Tibial artery (tissue), 4 donors: ENCODE measurements at regions not wholly inside any gene's neighbourhood (a gene's known extent, or its start where the extent isn't known, plus 50 kb on each side); places are given as distances from the start of the nearest gene placed in this dataset.

Source experiments
- DNase-seq, 2 donors: peaks; one replicate each; pipeline ENCODE4 v3.0.0-alpha.2; 2019
- H3K27ac ChIP-seq, 2 donors: fragments of 200-600 bp; sonication (generic) in 1 of 2; 1 replicate in 1 of 2; 2 replicates in 1 of 2; pipeline ENCODE4 v1.5.1; 2018 to 2019; ENCODE audit warnings: mild to moderate bottlenecking in 1 of 2
- H3K27me3 ChIP-seq, 2 donors: fragments of 200-600 bp; sonication (generic) in 1 of 2; one replicate each; pipeline versions ENCODE4 v1.5.1 to v1.6.0; 2016 to 2019
- H3K36me3 ChIP-seq, 3 donors: fragments of 200-600 bp; sonication (generic) in 2 of 3; one replicate each; pipeline ENCODE4 v1.5.1; 2016 to 2019; ENCODE audit warnings: mild to moderate bottlenecking in 2 of 3
- H3K4me1 ChIP-seq, 4 donors: fragments of 200-600 bp; sonication (generic) in 2 of 4; 1 replicate in 3 of 4; 2 replicates in 1 of 4; pipeline ENCODE4 v1.5.1; 2016 to 2019
- H3K4me3 ChIP-seq, 2 donors: fragments of 200-600 bp; sonication (generic) in 1 of 2; 1 replicate in 1 of 2; 2 replicates in 1 of 2; pipeline ENCODE4 v1.5.1; 2018 to 2019; ENCODE audit warnings: mild to moderate bottlenecking in 2 of 2
- H3K9me3 ChIP-seq, 3 donors: fragments of 200-600 bp; sonication (generic) in 1 of 3; one replicate each; pipeline ENCODE4 v1.5.1; 2016 to 2019
- intact Hi-C: fragments of 100-400 bp; cut with DNase I; formaldehyde crosslinking; loops from one replicate; pipeline ENCODE4 v1.15.0; 2023; ENCODE audit warnings: low total_unique reads
- TF ChIP-seq, protein P1 (sequence below), 2 experiments: fragments of 200-600 bp in 1 of 2; fragments of 450-650 bp in 1 of 2; IDR thresholded peaks; one replicate each; pipeline ENCODE4 v1.5.1; 2017 to 2019; ENCODE audit warnings: antibody characterized with exemption in 2 of 2, mild to moderate bottlenecking in 1 of 2, moderate library complexity in 1 of 2

DNA sequence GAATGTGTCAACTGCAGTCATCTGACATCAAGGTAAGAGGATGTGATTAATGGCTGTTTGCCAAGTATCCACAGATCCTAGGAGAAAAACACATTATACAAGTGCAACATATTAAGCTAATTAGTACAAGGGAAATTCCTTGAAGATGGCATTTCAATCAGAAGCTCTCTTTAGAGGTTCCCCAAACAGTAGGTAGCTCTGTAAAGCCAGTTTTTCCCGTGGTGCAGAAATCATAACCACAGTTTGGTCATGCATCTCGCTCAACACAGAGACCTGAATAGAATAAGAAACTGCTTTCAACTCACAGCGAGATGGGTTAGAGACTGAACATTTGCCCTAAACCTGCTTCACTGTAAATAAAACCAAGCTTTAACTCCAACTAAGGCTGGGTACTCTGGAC, 230.5 kb upstream of the CAMK1G start:
- TF ChIP-seq, protein P1, sequence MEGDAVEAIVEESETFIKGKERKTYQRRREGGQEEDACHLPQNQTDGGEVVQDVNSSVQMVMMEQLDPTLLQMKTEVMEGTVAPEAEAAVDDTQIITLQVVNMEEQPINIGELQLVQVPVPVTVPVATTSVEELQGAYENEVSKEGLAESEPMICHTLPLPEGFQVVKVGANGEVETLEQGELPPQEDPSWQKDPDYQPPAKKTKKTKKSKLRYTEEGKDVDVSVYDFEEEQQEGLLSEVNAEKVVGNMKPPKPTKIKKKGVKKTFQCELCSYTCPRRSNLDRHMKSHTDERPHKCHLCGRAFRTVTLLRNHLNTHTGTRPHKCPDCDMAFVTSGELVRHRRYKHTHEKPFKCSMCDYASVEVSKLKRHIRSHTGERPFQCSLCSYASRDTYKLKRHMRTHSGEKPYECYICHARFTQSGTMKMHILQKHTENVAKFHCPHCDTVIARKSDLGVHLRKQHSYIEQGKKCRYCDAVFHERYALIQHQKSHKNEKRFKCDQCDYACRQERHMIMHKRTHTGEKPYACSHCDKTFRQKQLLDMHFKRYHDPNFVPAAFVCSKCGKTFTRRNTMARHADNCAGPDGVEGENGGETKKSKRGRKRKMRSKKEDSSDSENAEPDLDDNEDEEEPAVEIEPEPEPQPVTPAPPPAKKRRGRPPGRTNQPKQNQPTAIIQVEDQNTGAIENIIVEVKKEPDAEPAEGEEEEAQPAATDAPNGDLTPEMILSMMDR (IDR thresholded peaks at IDR 0.05): no peak
- intact Hi-C loops: no loop called here
- peaks cover 0 to under 1% of the 10 kb centered on the region in 2 donors for H3K27me3 ChIP-seq

DNA sequence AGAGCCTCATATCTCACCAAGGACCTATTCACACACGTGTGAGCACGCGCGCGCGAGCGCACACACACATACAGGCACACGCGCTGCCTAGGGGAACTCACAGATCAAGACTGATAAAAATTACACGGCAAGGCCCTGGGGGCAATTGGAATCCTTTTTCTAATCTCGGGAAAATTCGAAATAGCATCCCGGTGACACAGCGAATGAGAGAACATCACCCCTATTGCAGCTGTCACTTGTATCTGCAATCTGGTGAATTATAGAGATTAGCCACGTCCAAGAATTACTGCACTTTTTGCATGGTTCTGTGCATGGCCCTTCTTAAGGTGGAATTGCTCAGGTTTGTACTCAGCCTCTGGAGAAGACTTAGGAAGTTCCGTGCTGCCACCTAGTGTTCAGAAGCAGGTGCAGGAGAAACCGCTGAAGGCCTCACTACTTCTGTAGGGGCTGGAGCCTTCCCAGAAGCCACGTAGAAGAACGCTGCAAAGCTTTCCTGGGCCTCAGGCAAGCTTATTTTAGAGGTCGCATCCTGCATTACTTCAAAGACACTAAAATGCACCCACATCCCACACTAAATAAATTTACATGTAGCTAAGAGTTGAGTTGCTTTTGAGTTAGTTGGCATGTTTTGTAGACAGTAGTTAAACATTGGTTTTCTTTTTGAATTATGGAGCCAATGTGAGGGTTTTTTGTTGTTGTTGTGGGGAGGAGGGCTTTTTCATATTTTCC, 229.2 kb upstream of the CAMK1G start:
- no peak overlapping the region for H3K27ac ChIP-seq
- TF ChIP-seq, protein P1 (IDR thresholded peaks at IDR 0.05): peak; percentile 42 to 55
- no peaks in the 10 kb centered on the region for H3K36me3 ChIP-seq
- no peaks in the 10 kb centered on the region for H3K4me1 ChIP-seq
- intact Hi-C loops: no loop called here
- no peaks in the 10 kb centered on the region for H3K9me3 ChIP-seq
- H3K4me3 ChIP-seq: no peak overlapping the region
- peaks cover 0 to 2% of the 10 kb centered on the region in 2 donors for H3K27me3 ChIP-seq
- DNase-seq: peak; percentile 67 to 69

More for the DNA sequence above, 230.5 kb upstream of the CAMK1G start:
- no peak for DNase-seq
- no peak overlapping the region for H3K27ac ChIP-seq
- no peaks in the 10 kb centered on the region for H3K9me3 ChIP-seq
- no peaks in the 10 kb centered on the region for H3K36me3 ChIP-seq
- no peaks in the 10 kb centered on the region for H3K4me1 ChIP-seq
- no peak overlapping the region for H3K4me3 ChIP-seq

DNA sequence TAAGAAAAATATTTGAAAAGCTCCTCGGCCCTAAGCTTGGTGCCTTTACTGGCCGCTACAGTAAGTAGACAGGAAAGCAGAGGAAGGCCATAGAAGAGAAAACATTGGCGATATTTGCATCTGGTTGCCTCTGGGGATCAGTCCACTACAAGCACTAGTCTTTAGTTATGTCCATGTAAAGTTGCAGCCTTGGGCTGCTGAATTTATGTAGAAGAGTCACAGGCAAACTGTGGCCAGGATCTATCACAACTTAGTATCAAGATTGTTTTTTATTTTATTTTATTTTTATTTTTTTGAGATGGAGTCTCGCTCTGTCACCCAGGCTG, 228.7 kb upstream of the CAMK1G start:
- intact Hi-C loops: no loop called here
- Histone ChIP-seq H3K27ac (no peak overlapping the region), H3K4me1 (no peaks in the 10 kb centered on the region), H3K9me3 (no peaks in the 10 kb centered on the region), H3K36me3 (no peaks in the 10 kb centered on the region), H3K27me3 (peaks cover 0 to 2% of the 10 kb centered on the region in 2 donors), H3K4me3 (no peak overlapping the region)
- DNase-seq: no peak
- TF ChIP-seq, protein P1 (IDR thresholded peaks at IDR 0.05): no peak

DNA sequence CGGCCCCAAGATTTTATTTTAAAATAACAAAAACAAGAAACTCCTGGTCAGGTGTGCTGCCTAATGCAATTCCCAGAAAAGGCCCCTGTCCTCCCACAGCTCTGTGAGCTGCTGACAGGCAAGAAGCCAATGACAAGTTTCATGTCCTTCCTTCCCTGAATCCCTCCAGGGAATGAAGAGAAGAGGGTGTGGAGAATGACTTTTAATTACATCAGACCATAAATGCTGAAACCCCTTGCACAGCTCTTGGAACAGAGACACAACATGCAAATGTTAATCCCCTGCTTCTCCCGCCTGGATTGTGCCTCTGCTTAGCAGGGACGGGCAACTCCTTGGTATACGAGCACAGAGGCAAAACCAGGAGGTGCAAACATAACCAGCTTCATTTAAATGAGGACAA, 228.1 kb upstream of the CAMK1G start:
- DNase-seq: no peak
- H3K9me3 ChIP-seq: no peaks in the 10 kb centered on the region
- no peaks in the 10 kb centered on the region for H3K4me1 ChIP-seq
- H3K27me3 ChIP-seq: peaks cover 0 to 5% of the 10 kb centered on the region in 2 donors
- intact Hi-C loops: no loop called here
- no peaks in the 10 kb centered on the region for H3K36me3 ChIP-seq
- no peak overlapping the region for H3K27ac ChIP-seq
- TF ChIP-seq, protein P1 (IDR thresholded peaks at IDR 0.05): no peak
- H3K4me3 ChIP-seq: no peak overlapping the region

DNA sequence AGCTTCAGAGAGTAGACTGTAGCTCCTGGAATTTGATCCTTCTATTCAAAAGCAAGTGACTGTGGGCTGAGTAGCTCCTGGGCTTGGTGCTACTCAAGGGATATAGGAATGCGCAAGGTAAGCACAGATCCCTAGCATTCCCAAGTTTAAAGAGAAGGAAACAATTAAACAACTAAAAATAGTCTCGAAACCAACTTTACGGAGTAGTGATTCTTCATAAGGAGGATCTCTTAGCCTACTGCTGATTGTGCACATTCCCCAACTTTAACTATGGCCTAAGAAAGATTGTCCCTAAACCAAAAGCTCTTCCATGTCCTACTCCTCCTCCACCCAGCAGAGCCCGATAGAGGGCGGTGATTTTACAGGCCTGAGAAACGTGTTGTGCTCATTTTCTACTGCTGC, 226.5 kb upstream of the CAMK1G start:
- TF ChIP-seq, protein P1 (IDR thresholded peaks at IDR 0.05): no peak
- Histone ChIP-seq H3K27me3 (peaks cover 0 to 5% of the 10 kb centered on the region in 2 donors), H3K36me3 (no peaks in the 10 kb centered on the region), H3K4me3 (no peak overlapping the region), H3K9me3 (no peaks in the 10 kb centered on the region), H3K4me1 (no peaks in the 10 kb centered on the region), H3K27ac (no peak overlapping the region)
- intact Hi-C loops: no loop called here
- no peak for DNase-seq
